VCaP (cell line): ENCODE measurements at regions not wholly inside any gene's neighbourhood (a gene's known extent, or its start where the extent isn't known, plus 50 kb on each side); places are given as distances from the start of the nearest gene placed in this dataset.

Experiments used
- H3K27ac ChIP-seq: fragments of 450-650 bp; 2 replicates; pipeline ENCODE4 v1.5.1; 2017
- CTCF ChIP-seq: fragments of 450-650 bp; conservative IDR thresholded peaks from 2 replicates; pipeline ENCODE4 v1.5.1; 2017; ENCODE audit warnings: mild to moderate bottlenecking, moderate library complexity

GRCh38 chr6:14720411-14721102 lies 525.3 kb upstream of the JARID2 start:
- no peak for TF ChIP-seq CTCF
- H3K27ac ChIP-seq: no peak overlapping the region

- H3K27ac ChIP-seq: no peak overlapping the region
- TF ChIP-seq CTCF: no peak
These were observed 524.6 kb upstream of the JARID2 start for GRCh38 chr6:14721103-14721758.

GRCh38 chr6:14722001-14722562 lies 523.8 kb upstream of the JARID2 start:
- TF ChIP-seq CTCF: no peak
- no peak overlapping the region for H3K27ac ChIP-seq

- H3K27ac ChIP-seq: no peak overlapping the region
- no peak for TF ChIP-seq CTCF
These were observed 523.2 kb upstream of the JARID2 start for GRCh38 chr6:14722704-14723103.

GRCh38 chr6:14723535-14724086 lies 522.3 kb upstream of the JARID2 start:
- H3K27ac ChIP-seq: no peak overlapping the region
- TF ChIP-seq CTCF: no peak

GRCh38 chr6:14724549-14724948 lies 521.3 kb upstream of the JARID2 start:
- TF ChIP-seq CTCF: no peak
- no peak overlapping the region for H3K27ac ChIP-seq

- no peak overlapping the region for H3K27ac ChIP-seq
- TF ChIP-seq CTCF: no peak
These were observed 518.9 kb upstream of the JARID2 start for GRCh38 chr6:14726816-14727493.
